Myocyte (in vitro differentiated cells): ENCODE measurements at regions not wholly inside any gene's neighbourhood (a gene's known extent, or its start where the extent isn't known, plus 50 kb on each side); places are given as distances from the start of the nearest gene placed in this dataset.

Experiments used
- DNase-seq: peaks from one replicate; pipeline ENCODE4 v3.0.0-alpha.2; 2012; ENCODE audit warnings: low read depth

DNA sequence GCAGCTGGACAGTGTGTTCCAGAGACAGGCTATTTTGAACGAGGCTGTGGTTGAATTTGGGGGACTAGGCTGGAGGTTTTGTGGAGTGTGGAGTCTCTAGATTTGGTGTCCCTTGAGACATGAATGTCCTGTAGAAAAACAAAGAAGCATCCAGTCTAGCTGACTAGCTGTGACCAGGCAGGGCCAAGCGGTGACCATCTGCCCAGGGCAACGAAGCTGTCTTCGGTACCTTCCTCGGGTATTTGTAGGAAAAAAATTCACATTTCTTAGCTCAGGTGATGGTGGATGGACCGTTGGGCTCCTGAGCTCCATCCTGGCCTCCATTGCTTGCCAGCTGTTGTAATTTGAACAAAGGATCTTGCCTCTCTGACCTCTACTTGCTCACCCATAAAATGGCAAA is 557.3 kb downstream of the MIAT start:
- DNase-seq = no peak

DNA sequence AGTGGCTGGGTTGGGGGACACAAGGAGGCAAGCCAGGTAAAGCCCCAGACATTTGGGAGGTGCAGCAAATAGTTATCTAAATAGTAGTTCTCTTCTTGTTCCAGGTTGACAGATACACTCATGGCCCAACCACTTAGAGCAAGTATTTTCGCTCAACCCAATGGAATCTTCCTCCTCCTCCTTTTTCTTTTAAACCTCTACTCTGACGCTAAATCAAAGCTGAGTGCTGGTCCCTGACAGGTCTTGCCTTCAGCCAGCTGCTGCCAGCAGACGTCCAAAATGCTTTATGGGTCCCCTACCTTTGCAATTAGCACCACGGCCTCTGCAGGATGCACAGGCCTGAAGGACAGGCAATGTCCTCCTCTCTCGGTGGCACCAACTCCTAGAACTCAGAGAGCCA is 558.5 kb downstream of the MIAT start:
- no peak for DNase-seq

DNA sequence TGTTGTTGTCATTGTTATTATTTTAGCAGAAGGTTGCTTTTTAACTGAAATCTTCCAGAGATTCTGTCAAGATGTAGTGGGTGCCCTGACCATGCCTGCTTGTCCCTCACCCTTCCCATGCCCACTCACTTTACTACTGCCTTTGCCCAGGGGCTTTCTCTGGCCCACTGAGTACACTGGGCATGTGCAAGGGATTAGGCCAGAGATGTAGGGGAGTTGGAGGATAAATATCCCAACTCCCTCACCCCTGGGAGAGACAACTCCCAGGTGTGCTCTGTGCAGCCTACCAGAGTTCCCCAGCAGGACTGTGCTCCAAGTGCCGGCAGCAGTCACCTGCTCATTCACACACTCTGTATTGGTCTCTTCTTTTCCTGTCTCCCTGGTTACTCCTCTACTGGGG is 559.1 kb downstream of the MIAT start:
- DNase-seq = no peak

DNA sequence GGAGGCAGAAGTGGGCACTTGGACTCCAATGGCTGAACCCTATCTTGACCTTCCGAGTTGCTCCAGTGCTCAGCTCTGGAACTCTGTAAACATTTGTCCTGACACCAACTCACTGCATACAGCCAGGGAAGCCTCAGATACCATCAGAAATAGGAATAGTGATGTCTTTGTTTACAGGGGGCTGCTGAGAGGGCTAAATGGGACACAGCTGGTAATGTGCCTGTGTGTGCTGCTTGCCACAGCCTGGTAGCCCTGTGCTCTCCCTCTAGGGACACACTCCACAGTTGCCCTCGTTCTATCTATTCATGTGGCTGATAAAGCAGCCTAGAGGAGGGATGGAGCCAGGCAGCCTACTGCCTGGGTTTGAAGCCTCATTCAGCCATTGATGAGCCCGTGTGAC is 559.8 kb downstream of the MIAT start:
- no peak for DNase-seq

DNA sequence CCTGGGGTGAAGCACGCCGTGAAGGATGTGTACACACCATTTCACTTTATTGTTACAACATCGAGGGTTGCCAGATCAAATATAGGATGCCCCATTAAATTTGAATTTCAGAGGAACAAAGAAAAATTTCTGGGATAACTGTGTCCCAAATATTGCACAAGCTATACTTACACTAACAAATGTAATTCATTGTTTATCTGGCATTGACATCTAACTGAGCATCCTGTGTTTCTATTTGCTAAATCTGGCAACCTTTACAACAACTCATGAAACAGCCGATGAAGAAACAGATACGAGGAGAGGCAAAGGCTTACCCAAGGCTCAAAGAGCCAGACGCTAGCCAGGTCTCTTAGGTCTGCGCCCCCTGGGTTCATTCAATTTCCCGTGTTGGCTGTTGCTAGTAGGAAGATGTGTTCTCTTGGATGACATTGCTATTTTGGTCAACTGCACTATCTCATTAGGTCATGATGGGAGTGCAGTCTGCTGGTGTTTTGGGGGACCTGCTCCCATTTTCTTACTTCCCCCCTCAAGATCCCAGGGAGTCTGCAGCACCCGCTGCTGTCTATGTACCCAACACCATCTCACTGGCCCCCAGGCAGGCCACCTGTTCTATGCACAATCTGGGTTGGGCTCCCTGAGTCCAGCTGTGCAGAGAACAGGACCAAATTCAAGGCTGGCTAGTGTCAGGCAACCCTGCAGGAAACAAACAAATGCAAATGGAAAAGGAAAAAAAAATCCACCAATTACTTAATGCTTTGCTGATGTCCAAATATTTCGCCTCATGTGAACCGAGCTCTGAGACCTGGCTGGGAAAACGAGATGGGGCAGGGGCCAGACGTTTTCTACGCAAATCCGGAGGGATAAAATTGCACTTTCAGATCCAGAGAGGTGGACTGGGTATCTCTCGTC is 560.9 kb downstream of the MIAT start:
- no peak for DNase-seq

DNA sequence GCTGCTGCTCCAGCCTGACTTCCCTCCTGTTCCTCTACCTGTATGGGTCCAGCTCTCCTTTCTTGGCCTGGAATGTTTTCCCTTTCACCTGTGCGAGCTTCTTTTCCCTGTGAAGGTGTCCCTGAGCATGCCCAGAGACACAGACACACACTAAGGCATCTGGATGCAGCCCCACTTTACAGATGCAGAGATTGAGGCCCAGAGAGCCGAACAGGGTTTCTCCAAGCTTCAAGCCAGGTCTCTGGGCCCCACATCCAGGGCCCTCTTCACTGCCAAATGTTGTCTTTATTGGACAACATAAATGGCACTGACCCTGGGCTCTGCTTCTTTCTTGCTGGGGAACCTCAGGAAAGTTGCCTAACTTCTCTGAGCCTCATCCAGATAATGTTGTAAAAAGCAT is 561.6 kb downstream of the MIAT start:
- DNase-seq = no peak

DNA sequence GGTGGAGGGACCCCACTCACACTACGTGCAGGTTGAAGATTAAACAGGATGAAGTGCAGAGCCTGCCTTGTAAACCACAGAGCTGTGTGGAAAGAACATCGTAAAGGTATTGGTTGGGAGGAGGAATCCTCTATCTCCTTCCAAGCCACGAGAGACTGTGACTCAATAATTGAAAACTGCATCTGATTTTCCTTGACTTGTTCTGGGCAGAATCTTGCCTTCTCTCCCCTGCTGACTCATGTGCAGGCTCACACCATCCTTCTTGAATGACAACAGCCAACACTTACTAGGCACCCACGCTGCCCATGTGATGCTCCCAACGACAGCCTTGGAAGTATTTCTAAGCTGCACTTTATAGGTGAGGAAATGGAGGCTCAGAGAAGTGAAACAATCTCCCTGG is 563.0 kb downstream of the MIAT start:
- DNase-seq = peak; percentile 28

DNA sequence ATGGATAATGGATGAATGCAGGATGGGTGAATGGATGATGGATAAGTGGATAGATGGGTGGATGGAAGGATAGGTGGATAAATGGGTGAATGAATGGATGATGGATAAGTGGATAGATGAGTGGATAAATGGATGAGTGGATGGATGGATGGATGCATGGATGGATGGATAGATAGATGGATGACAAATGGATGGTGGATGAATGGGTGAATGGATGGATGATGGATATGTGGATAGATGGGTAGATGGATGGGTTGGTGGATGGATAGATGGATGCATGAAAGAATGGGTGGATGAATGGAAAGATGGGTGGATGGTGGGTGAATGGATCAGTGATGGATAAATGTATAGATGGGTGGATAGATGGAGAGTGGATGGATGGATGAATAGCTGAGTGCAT is 564.8 kb downstream of the MIAT start:
- DNase-seq = no peak

DNA sequence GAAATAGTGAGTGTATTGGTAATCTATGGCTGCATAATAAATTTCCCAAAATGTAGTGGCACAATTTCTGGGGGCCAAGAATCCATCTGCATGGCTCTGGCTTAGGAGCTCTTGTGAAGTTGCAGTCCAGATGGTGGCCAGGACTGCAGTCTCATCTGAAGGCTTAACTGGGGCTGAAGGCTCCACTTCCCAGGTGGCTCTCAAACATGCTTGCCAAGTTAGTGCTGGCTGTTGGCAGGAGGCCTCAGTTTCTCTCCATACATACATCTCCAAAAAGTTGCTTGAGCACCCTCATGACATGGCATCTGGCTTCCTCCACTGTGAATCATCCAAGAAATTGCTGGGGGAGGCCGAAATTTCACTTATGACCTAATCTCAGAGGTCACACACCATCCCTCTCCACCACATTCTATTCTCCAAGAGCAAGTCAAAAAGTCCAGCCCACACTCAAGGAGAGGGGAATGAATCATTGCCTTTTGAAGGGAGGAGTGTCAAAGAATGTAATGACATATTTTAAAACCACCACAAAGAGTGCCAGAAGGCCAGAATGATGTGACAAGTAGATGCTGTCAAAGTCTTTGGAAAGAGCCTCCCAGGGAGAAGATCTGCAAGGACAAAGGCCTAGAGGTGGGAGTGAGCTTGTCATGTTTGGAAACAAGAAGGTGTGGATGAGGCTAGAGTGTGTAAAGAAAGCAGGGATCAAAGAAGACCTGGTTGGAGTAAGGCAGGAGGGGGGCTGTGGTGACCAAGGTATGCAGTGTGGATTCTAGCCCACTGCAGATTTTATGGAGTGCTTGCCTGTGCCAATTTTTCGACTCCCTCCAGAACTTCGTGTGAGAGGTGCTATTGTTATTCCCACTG is 566.2 kb downstream of the MIAT start:
- DNase-seq = peak; percentile 92

DNA sequence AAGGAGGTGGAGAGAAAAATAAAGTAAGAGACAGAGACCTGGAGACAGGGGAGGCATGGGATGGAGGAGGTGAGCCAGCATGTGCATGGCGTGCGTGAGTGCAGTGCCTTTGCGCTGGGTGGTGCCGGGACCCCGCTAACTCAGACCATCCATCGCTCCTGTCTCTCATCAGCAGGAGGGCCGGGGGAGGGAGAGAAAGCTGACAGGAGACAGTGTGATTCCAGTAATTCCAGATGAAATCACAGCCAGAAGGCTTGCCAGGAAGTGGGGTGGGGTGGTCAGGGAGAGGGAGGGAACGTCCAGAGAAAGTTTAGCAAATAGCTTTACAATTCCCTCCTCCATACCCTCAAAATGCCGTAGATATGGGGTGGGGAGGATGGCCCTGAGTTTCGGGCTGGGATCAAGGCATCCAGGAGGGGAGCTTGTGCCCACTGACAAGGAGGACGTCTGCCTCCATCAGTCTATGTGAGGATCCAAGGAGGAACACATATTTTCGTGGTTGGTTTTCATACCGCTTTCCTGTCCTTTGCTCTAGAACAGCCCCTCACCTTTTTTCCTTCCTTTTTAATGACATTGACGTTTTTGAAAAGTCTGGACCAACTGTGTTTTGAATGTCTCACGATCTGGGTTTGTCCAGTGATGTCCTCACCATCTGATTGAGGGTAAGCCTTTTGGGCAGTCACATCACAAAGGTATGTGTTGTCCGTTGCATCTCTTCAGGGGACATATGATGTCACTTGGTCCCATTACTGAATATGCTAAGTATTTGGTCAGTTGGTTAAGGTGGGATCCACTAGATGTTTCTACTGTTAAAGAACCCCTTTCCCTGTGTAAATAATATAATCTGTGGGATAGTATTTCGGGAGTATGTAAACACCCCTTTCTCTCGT is 567.3 kb downstream of the MIAT start:
- DNase-seq = peak; percentile 60

DNA sequence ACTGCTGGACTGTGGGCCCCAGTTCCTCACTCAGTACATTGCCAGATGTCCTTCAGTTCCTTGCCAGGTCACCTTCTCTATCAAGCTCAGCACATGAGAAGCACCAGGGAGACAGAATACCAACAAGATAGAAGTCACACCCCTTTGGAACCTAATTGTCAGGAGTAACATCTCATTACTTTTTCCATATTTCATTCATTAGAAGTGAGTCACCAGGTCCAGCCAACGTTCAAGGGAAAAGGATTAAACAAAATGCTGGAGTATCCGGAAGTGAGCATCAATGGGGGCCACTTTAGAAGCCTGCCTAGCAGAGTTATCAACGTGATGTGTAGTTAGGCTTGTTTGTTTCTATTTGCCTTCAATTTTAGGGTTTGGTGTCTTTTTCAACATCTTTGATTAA is 569.3 kb downstream of the MIAT start:
- no peak for DNase-seq

DNA sequence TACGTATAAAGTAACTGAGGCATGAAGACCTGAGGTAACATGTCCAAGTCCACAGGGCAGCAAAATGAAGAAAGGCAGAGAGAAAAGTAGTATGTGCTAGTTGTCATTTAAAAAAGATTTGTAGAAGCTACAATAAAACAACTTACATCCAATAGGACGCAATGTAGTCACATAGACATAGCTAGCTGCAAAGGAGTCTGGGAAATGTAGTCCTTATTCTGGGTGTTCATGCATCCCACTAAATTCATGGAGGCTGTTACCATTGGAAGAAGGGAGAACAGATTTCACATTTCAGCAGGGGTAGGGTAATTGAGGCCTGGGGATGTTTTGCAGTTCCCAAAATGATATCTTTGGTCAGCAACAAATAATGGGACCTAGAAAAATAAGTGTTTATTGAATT is 571.4 kb downstream of the MIAT start:
- DNase-seq = no peak

DNA sequence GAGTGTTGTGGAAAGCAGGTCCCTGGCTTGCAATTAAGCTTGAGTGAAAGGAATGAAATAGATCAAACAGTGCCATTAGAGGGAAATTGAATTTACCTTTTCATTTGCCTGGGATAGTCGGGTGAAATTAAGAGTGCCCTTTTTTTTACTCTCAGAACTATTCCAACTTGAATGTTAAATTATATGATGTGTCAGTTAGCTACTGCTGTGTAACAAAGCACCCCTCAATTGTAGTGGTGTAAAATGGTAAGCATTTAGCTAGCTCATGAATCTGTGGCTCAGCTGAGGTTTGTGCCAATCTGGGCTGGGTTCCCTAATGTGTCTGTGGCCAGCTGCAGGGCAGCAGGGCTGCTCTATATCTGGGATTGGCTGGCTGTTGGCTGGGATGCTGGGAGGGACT is 571.4 kb downstream of the MN1 start:
- DNase-seq = no peak

DNA sequence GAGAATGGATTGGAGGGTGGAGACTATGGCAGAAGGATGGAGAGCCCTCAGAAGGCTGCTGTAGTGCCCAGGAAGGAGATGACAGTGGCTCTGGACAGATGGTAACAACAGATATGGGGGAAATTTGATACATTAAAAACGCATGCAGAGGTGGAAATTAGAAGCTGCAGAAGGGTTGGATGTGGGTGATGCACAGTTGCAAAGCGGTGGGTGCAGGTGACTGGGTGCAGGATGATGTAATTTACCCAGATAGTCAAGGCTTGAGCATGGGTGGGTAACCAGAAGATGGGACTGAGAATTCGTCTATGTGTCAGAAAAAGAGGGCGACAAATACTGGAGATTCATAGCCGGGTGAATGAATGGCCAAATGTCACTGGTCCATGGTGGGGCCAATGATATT is 570.3 kb downstream of the MN1 start:
- no peak for DNase-seq

DNA sequence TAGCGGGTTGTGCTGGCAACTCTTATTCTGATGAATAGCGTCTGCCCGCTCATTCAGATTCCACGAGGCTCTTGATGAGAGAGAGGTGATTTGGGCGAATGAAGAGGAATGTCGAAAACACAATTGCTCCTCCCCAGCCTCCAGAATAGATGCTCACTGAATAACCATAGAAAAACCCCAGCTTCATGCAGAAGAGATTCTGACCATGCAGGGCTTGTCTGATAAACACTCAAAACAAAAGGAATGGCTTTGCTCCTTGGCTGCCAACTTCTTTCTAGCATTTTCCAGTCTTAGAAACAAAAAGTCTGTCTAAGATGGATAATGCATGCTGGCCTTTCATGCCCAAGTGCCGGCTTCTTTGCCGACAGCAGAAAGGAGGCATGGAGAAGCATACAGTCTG is 569.5 kb downstream of the MN1 start:
- DNase-seq = no peak

DNA sequence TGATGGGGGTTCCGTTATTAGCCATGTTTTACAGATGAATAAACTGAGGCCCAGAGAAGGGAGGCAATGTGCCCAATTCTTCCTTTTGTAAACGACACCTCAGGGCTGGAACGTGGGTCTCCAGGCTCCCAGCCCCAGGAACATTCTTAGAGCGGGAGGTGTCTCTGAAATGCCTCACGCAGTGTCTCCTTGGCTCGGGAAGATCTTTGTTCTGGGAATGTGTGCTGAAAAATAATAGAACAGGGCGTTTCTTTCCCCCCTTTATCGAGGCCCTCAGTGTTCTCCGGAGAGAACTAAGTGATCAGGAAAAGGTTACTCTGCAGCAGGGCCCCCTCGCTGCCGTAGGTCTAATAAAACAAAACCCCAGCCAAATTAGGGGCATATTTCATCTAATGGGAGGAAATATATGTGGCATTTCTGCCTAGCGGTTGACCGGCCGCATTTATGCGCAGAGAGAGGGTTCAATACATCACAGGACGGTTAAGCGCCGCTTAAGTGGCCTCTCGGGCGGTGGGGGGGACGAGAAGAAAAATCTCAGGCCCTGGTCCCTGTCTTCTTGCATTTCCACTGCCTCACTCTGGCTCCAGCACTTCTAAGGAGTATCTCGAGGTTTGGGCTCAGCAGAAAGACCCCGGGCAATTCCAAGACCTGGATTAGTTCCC is 564.3 kb downstream of the MN1 start:
- no peak for DNase-seq

DNA sequence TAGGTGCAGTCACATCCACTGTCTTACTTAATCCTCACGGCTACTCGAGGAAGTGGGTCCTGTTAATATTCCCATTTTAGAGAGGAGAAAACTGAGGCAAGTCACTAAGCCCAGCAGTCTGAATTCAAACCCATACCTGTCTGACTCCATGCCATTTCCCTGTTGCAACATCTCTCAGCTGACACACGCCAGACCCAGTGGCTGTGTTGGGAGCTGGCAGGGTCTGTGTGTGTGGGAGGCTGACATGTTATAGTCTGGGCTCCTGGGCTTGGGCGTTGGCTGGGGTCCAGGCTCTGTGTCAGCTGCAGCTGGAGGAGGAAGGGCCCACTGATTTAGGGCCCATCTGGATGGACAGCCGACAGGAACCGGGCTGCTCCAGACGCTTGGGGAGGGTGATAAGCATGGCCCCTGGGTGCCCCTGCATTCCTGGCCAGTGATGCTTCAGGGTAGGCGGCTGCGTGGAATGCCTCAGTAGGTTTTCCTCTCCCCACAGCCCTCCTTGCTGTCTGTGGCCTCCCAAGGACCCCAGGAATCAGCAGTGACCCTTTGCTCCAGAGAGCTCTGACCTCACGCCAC is 562.5 kb downstream of the MN1 start:
- DNase-seq = peak; percentile 93

DNA sequence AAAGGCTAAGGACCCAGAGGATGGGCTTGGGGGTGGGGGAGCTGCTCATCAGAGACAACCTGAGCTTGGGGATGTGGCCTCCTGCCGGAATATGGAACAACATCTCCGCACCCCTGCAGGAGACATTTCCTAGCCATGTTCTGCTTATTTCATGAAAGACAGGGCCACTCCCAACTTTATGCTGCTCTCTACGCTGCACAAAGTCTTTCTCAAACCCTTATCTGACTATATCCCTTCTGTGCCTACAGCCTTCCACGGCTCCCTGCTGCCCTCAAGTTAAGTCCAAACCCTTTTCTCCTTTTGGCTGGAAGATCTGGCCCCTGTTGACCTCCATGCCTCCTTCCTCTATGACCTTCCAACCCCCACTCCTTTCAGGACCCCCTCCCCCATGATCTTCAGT is 562.0 kb downstream of the MN1 start:
- DNase-seq = no peak

DNA sequence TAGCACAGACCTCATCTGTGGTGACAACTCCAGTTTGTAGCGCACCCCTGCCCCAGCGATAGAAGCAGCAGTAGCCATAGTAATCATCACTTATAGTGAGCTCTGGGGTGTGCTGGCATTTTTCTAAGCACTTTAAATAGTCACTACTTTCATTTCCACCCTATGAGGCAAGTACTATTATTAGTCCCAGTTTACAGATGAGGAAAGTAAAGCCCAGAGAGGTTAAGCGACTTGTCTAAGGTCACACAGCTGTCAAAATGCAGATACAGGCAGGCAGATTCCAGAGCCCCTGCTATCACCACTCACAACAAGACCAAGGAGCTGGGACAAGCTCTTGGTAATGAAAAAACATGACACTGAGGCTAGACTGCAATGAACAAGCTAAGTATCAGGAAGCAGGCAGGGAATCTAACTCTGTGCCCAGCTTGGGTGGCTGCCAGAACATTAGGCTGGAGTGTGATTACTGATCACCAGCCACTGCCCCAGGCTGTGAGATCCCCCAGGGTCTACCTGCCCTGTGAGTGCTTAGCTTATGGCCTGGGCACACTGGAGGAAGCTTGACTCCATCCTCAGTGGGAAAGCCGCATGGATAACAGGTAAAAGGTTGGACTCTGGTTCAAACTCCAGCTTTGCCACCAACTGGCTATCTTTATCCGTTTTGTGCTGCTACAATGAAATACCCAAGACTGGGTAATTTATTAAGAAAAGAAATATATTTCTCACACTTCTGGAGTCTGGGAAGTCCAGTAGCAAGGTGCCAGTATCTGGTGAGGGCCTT is 561.1 kb downstream of the MN1 start:
- no peak for DNase-seq
